ENCODE measurements at regions not wholly inside any gene's neighbourhood (a gene's known extent, or its start where the extent isn't known, plus 50 kb on each side); places are given as distances from the start of the nearest gene placed in this dataset.
"Not testable (repeated sequence)": the region's sequence is repeated elsewhere in the genome, so short reads cannot be mapped to it uniquely, and the experiment has no call there.

DNA sequence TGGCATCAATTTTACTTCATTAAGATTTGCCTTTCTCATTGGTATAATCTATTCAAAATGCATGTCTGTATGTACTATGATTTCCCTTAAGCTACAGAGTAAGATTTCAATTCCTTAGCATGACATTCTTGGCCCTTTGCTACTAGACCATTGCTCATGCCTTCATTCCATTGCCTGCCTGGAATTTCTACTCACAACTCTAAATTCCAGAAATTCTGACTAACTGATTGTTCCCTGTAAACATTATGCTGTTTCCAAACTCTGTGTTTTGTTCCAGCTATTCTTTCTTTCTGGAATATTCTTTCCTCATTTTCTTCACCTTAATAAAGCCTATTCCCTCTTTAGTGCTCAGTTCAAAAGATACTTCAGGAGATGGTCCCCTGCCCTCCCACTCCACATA, 568.8 kb upstream of the SEMA6A start:
- no peak overlapping the region for H3K4me3 ChIP-seq (ENCODE audit: low read depth, low read length)
- no peak for DNase-seq (ENCODE audit: low read depth)

DNA sequence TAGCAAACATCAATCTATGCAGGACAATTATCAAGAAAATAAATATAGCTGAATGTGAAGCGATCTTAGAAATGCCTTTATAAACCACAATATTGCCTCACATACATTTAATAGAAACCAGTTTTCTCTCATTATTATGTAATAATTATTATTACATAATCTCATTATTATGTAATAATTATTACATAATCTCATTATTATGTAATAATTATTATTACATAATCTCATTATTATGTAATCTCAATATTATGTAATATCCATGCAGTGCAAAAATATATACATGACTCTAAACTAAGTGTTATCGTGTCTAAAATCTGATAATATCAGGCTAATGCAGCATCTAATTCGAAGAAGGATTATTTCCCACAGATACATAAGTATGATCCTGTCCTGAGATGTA, 563.9 kb upstream of the SEMA6A start:
- no peak overlapping the region for H3K4me3 ChIP-seq (ENCODE audit: low read depth, low read length)
- no peak for DNase-seq (ENCODE audit: low read depth)

DNA sequence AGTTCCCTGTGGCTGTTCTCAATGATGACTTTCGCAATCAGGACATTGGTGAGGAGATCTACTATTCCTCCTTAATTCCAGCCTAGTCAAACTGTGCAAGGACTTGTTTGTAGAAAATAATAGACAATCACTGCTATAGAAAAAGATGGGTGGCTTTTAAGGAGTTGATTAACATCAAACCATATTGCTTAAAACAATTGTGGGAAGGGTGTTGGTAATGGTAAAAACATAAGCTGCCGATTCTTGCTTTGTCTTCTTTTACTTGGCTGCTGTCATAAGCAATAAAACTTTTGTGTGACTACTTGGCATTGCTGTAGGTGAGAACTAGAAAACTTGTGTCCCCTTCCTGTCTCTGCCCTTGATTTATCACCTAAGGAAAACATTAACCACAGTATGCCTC, 561.2 kb upstream of the SEMA6A start:
- no peak overlapping the region for H3K4me3 ChIP-seq (ENCODE audit: low read depth, low read length)
- no peak for DNase-seq (ENCODE audit: low read depth)

DNA sequence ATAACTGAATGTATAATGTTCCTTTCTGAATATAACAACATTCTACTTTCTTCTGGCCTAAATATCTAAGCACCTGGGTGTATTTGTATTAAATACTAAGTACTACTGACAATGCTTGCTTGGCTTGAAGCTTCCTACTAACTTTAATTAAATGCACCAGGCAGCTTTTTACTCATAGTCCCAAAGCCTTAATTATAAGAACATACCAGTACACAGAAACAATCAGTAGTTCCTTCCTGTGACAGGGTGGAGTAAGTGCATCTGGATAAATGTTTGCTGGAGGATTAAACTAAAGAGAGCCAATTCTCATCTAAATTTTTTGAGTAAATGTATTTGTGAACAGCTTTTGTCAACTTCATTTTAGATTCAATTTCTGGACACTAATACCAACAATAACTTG, 558.6 kb upstream of the SEMA6A start:
- no peak for DNase-seq (ENCODE audit: low read depth)
- no peak overlapping the region for H3K4me3 ChIP-seq (ENCODE audit: low read depth, low read length)

DNA sequence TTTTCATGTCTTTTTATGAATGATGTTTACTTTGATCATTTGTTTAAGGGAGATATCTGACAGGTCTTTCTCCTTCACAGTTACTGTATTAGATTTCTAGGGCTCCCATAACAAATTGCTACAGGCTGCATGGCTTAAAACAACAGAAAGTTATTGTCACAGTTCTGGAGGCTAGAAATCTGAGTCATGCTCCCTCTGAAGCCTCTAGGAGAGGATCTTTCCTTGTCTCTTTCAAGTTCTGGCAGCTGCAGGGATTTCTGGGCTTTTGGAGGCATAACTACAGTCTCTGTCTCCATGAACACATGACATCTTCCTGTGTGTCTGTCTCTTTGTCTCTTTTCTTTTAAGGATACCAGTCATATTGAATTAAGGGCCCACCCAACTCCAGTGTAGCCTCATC, 557.3 kb upstream of the SEMA6A start:
- no peak for DNase-seq (ENCODE audit: low read depth)

DNA sequence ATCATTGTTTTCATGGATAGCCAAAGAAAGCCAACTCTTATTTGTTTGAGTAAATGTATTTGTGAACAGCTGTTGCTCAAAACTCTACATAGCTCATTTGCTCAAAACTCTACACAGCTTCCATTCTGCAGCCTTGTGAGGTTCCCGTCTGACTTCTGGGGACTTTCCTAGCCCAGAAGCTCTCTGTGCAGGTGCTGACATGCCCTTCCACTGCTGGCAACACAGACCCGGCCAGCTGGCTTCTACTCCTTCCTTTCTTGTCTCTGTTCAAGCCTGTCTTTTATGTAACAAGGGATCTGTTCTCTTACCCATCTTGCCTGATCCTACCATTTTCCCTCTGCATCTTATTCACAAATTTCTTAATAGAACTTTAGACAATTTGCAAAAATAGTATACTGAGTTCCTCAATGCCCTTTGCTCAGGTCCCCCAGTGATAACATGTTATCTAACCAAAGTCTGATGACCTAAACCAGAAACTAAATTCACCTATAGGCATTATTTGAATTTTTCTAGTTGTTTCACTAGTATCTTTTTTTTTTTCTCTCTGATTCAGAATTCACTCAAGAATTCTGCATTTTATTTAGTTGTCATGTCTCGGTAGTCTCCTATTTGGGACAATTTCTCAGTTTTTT, 556.5 kb upstream of the SEMA6A start:
- no peak for DNase-seq (ENCODE audit: low read depth)
- no peak overlapping the region for H3K4me3 ChIP-seq (ENCODE audit: low read depth, low read length)

More for the DNA sequence above, 557.3 kb upstream of the SEMA6A start:
- H3K4me3 ChIP-seq (ENCODE audit: low read depth, low read length) = no peak overlapping the region

DNA sequence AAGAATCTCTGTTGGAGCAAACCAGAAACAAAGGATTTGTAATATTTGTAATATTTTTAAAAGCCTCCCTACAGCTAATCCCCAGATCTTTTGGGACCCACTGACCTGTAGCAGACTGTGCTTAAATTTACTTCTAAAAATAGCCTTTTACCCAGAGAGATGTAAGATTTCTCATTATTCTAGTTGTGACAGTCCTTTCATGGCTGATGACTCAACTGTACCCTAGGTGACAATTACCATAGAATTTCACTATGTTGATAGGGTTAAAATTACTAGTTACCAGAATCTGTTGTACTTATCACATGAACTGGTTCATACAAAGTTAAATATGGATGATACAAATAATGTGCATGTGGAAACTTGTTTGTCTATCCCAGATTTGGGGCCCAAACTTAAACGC, 543.9 kb upstream of the SEMA6A start:
- no peak for DNase-seq (ENCODE audit: low read depth)

DNA sequence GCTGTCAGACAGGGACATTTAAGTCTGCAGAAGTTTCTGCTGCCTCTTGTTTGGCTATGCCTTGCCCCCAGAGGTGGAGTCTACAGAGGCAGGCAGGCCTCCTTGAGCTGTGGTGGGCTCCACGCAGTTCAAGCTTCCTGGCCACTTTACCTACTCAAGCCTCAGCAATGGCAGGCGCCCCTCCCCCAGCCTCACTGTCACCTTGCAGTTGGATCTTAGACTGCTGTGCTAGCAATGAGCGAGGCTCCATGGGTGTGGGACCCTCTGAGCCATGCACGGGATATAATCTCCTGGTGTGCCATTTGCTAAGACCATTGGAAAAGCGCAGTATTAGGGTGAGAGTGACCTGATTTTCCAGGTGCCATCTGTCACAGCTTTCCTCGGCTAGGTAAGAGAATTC, 542.7 kb upstream of the SEMA6A start:
- DNase-seq (ENCODE audit: low read depth); H3K4me3 ChIP-seq (ENCODE audit: low read depth, low read length): not testable (repeated sequence)

More for the DNA sequence above, 543.9 kb upstream of the SEMA6A start:
- no peak overlapping the region for H3K4me3 ChIP-seq (ENCODE audit: low read depth, low read length)

DNA sequence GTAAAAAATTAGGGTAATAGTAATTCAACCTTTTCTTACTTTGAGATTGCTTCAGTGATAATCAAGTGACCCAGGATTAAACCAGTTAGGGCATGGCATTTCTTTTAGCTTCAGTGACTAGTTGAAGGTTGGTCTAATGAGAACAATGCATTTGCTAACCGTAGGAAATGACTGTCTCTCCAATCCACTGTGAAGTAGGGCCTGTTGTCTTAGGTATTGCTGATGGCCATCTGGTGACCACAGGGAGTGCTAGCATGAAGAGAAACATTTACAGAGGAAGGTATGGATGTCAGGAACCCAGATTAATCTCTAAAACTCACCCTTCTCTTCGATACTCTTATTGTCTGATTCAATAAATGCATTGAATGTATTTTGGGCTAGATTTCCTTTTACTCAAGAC, 535.9 kb upstream of the SEMA6A start:
- no peak for DNase-seq (ENCODE audit: low read depth)
- H3K4me3 ChIP-seq (ENCODE audit: low read depth, low read length) = no peak overlapping the region

DNA sequence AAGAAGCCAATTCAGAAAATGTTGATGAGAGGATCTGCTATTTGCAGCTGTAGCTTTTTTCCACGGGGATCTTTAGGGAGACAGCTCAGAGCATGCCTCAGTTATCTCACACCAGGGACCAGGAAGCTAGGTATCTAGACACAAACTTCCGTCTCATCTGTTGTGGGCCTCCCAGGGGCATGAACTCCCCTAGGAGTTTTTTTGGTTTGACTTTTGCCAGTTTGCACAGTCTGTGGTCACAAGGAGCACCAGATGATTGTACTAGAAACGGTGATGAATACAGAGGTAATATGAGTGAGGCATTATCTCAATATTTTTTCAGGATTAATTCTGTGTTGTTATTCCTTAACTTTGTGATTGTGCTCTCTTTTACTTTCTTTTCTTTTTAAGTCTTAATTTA, 533.2 kb upstream of the SEMA6A start:
- no peak overlapping the region for H3K4me3 ChIP-seq (ENCODE audit: low read depth, low read length)
- no peak for DNase-seq (ENCODE audit: low read depth)

DNA sequence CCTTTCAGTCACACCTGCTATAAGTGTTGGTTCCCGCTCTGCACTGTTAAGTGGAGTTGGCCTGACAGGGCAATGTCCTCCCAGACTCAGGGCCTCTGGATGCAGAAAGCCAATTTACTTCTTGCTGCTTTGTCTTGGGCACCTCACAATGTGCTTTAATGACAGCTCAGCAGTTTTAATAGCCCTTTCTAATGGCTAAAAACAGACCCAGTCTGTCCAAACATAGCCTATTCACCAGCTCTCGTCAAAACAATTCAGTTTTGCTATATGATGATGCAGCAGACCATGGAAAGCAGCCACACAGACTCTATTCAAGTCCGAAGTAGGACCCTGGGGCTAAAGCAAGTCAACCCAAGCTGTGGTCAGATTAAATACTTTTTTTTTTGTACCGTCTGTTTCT, 529.1 kb upstream of the SEMA6A start:
- H3K4me3 ChIP-seq (ENCODE audit: low read depth, low read length) = no peak overlapping the region
- no peak for DNase-seq (ENCODE audit: low read depth)

DNA sequence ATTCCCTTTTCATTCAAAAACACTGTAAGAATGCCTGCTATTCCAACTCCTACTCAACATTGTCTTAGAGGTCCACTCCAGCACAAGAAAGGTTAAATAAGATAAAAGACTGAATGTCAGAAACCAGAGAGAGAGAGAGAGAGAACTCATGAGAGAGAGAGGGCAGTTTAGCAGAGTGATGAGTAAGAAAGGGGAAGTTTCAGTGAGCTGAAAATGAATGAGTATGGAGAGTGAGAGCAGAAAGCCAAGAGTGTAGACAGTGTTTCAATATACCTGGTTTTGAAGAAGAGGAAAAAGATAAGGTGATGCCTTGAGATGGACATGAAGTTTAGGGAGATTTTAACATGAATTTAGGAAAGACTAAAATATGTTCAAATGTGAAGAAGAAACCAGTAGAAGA, 528.0 kb upstream of the SEMA6A start:
- no peak overlapping the region for H3K4me3 ChIP-seq (ENCODE audit: low read depth, low read length)
- DNase-seq (ENCODE audit: low read depth) = no peak

DNA sequence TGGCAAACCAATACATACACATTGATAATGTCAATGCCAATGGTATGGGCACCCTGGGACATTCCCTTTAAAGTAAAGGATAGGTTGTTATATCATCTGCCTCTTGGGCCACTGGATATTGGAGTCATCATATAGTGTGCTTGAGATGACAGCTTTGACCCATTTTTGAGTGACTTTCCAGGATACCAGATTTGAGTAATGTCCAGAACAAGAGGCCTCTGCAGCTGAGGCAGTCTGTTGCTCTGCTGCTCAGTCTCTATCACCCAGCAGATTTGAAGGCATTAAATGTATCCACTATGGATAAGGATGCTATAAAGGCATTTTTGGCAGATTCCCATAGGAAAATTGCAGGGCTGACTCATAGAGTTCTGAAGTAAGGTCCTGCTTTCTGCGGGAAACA, 525.6 kb upstream of the SEMA6A start:
- no peak overlapping the region for H3K4me3 ChIP-seq (ENCODE audit: low read depth, low read length)
- DNase-seq (ENCODE audit: low read depth) = no peak

DNA sequence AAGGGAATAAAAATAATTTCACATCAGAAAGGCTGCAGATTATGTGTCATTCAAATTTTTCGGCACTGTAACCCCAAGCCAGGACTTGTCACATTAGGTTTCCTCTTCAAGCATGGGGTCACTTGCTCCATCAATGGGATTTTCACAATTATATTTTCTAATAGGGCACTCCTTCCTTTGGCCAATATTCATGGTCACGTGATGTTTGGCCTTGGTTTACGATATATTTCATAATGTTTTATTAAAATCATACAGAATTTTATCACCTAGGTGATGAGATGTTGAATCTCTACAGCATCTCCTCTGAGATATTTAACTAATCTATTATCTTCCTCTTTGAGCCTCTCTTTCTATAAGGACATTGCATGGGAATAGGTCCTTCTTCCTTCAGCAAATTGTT, 523.5 kb upstream of the SEMA6A start:
- H3K4me3 ChIP-seq (ENCODE audit: low read depth, low read length) = no peak overlapping the region
- DNase-seq (ENCODE audit: low read depth) = no peak

DNA sequence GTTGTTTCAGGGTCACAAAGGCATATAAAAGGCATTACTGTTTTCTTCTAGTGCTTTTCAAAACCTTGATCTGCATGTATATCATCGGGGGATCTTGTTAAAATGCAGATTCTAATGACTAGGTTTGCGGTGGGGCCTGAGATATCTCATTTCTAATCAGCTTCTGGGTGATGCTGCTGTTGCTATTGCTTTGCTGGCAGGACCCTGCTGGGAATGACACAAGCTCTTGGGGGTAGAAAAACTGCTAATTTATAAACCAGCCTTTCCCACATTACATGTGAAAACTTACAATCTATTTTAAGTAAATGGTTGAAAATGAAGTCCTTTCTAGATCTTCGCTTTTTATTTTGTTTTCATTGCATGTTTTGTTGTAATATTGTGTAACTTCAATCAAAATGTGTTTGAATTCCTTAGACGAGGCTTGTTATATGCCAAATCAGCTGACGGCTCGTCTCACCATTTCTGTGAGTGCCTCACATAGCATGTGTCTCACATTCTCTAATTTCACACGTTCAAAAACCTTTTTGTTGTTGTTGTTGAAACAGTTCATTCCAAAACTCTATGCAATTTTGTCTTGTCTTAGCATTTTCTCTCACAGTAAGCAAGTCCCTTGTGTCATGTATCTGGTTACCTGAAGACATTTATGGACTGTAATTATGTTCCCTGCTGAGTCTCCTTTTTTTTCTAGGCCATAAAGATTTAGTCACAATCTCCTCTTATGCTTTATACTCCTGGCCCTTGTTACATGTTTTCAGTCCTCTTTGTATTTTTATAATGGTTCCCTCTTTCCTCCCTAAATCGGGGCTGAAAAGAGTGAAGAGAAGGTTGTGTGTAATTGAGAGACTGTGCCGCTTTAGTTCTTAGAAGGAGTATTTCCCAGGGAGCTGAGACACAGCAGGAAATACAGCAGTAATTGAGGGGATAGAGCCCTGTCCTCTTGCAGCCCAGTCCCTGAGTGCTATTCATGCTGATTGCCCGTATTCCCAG, 521.0 kb upstream of the SEMA6A start:
- DNase-seq (ENCODE audit: low read depth) = no peak
- no peak overlapping the region for H3K4me3 ChIP-seq (ENCODE audit: low read depth, low read length)

DNA sequence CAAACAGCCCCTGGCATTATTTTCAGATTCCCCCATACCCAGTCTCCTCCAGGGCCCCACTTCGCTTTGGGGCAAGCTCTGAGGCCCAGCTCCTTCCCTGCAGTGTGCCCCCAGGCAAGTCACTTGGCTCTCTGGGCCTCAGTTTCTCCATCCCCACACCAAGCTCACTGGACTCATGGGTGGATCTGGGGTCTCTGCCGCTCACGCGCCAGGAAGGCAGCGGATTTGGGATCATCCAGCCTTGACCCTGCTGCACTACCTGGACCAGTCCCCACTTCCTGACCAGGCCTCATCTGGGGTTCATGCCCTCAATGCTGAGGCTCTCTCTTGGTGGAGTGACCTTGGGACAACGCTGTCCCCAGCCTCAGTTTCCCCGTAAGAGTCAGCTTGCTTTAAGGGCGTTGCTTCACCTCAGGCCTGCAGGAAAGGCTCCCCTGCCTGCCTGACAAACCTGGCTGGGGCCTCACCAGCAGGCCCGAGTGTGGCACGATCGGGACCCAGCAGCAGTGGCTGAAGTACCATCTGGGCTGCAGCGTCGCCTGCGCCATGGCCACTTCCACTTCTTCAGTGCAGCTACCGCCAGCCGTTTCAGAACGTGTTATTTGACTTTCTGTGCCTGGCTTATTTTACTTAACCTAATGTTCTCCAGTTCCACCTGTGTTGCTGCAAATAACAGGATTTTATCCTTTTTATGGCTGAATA, 519.6 kb upstream of the SEMA6A start:
- H3K4me3 ChIP-seq (ENCODE audit: low read depth, low read length) = no peak overlapping the region
- DNase-seq (ENCODE audit: low read depth) = no peak

DNA sequence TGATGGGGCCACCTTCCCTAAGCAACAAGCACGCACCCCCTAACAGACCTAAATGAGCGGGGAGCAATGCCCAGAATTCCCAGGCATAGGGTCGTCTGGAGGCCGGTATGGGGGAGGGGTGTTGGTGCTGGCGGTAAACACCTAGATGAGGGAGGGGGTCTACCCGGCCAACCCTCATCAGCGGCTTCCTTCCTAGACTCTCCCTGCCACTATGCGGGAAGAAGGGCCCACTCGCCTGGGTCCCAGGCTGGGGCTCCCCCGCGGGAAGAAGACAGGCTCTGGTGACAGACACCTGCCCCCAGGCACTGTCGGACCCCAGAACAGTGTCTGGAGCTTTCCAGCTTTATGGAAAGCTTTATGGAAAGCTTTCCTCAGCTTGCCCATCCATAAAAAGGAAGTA, 519.0 kb upstream of the SEMA6A start:
- H3K4me3 ChIP-seq (ENCODE audit: low read depth, low read length) = no peak overlapping the region
- no peak for DNase-seq (ENCODE audit: low read depth)

DNA sequence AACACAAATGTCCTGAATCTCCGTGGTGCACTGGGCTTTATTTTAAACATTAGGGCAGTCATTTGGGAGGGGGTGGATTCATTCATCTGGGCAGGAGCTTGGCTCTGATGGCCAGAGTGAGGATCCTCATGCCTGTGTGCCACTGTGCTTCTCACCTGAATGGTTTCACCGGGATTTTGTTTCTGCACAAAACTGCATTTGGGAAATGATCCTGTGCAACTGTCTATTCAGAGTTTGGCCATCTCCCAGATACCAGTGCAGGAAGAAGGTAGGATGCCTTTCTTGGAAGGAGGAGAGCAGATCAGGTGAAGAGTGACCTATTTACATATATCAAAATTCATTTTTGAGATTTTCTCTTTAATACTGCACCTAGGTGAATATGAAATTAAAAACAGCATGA, 514.4 kb upstream of the SEMA6A start:
- DNase-seq (ENCODE audit: low read depth) = no peak
- H3K4me3 ChIP-seq (ENCODE audit: low read depth, low read length) = no peak overlapping the region

DNA sequence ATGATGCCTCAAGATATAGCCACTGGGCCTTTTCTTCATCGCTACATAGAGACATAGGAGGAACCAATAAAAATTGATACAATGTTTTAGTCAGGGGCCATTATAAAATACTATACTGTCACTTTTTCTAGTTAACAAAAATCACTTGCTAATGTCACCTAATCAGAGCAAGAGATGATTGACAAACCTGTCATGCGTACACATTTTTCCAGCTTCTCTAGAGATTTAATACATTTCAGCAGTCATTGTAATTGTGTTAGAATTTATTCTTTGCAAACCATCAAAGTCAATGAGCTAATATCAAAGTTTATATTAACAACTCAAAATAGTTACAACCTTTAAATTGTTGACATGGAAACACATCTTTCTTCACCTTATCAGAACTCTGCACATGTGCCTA, 513.6 kb upstream of the SEMA6A start:
- DNase-seq (ENCODE audit: low read depth) = no peak
- H3K4me3 ChIP-seq (ENCODE audit: low read depth, low read length) = no peak overlapping the region

DNA sequence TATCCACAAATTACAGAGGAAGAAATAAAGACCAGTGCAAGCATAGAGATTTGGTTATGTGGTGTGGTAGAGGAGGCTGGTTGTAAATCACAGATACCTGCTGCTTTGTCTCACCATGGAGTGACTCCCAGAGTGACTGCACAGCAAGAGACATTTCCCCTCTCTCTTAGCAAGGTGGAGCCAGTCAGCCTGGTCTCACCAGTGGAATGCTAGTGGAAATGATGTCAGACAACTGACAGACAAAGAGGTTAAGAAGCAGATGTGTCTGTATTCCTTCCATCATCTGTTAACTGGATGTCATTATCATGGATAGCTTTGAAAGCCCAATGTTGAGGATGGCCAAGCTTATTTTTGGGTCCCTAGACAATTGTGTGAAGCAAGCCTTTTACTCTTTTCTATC, 509.4 kb upstream of the SEMA6A start:
- no peak overlapping the region for H3K4me3 ChIP-seq (ENCODE audit: low read depth, low read length)
- no peak for DNase-seq (ENCODE audit: low read depth)
